Panc1 (cell line): ENCODE measurements at regions not wholly inside any gene's neighbourhood (a gene's known extent, or its start where the extent isn't known, plus 50 kb on each side); places are given as distances from the start of the nearest gene placed in this dataset.

ENCODE experiments used
- ATAC-seq: fragments of 200-7000 bp; cut with Tn5 transposase; 2 replicates; pipeline ENCODE4 v1.9.1; 2020; ENCODE audit warnings: mild to moderate bottlenecking, moderate library complexity
- BruUV-seq: library from RNA; stranded (reverse); fragments of 400-500 nt; replicated peaks from 2 replicates; lab custom pipeline; 2021; lab: Mats Ljungman, UMichigan
- CTCF ChIA-PET: fragments of 300-600 bp; sonication (Branson Sonifier 250); formaldehyde crosslinking; loops from one replicate; lab custom pipeline; 2022; ENCODE audit warnings: antibody characterized with exemption; lab: Charles Lee
- POLR2A ChIA-PET: fragments of 300-600 bp; sonication (Branson Sonifier 250); formaldehyde crosslinking; loops from one replicate; lab custom pipeline; 2022; ENCODE audit warnings: antibody characterized with exemption; lab: Charles Lee
- DNase-seq: peaks from one replicate; pipeline ENCODE4 v3.0.0-alpha.2; 2010; ENCODE audit warnings: low read depth, low spot score
- H3K27ac ChIP-seq: 2 replicates; pipeline ENCODE4 v1.5.1; 2011; ENCODE audit warnings: mild to moderate bottlenecking, low read length, inconsistent platforms
- H3K27me3 ChIP-seq: fragments of 200-500 bp; sonication (Bioruptor generic); 2 replicates; pipeline ENCODE4 v1.6.0; 2014; ENCODE audit warnings: low read length, inconsistent platforms; ENCODE audit not compliant: control insufficient read depth, insufficient read depth
- H3K36me3 ChIP-seq: fragments of 200-500 bp; sonication (Bioruptor generic); 2 replicates; pipeline ENCODE4 v1.5.1; 2014; ENCODE audit warnings: inconsistent platforms, mild to moderate bottlenecking, low read length, moderate library complexity; ENCODE audit not compliant: control insufficient read depth, insufficient read depth
- H3K4me1 ChIP-seq: 2 replicates; pipeline ENCODE4 v1.5.1; 2011; ENCODE audit warnings: inconsistent platforms, mild to moderate bottlenecking, low read length, moderate library complexity; ENCODE audit not compliant: control insufficient read depth, insufficient read depth
- H3K4me3 ChIP-seq, 2 experiments: 2 replicates each; pipeline ENCODE4 v1.5.1; 2011 to 2012; ENCODE audit warnings: low read depth in 2 of 2, low read length in 2 of 2, mild to moderate bottlenecking in 2 of 2, inconsistent platforms in 1 of 2, moderate library complexity in 1 of 2
- H3K9me3 ChIP-seq: fragments of 200-500 bp; sonication (Bioruptor generic); 2 replicates; pipeline ENCODE4 v1.5.1; 2014; ENCODE audit warnings: low read depth, mild to moderate bottlenecking, inconsistent platforms, low read length, moderate library complexity; ENCODE audit not compliant: control insufficient read depth, insufficient read depth
- POLR2AphosphoS5 ChIP-seq: IDR thresholded peaks from 2 replicates; pipeline ENCODE4 v1.6.1; 2012; ENCODE audit warnings: mild to moderate bottlenecking, low read depth, low read length, moderate library complexity
- SIN3A ChIP-seq: IDR thresholded peaks from 2 replicates; pipeline ENCODE4 v1.6.1; 2012; ENCODE audit warnings: low read depth, mild to moderate bottlenecking, low read length, moderate library complexity, borderline replicate concordance; ENCODE audit not compliant: insufficient read depth
- TCF7L2 ChIP-seq: IDR thresholded peaks from 2 replicates; pipeline ENCODE4 v1.6.1; 2011; ENCODE audit warnings: mild to moderate bottlenecking, low read depth, low read length, inconsistent platforms
- in situ Hi-C: cut with HindIII; loops from 2 replicates; pipeline ENCODE4 v1.10.0; 2016; ENCODE audit warnings: low sequenced_read_pairs, low pct_unique_long_range_greater_than_20kb
- intact Hi-C: fragments of 100-400 bp; cut with micrococcal nuclease; formaldehyde crosslinking; loops from one replicate; pipeline ENCODE4 v1.10.0; 2022; ENCODE audit not compliant: unreplicated experiment
- TF ChIP-seq, protein P1 (sequence below), 2 experiments: IDR thresholded peaks; 2 replicates each; pipeline ENCODE4 v1.6.1; 2011 to 2012; ENCODE audit warnings: low read depth in 2 of 2, control low read depth in 1 of 2, low read length in 1 of 2, mild to moderate bottlenecking in 1 of 2, moderate library complexity in 1 of 2; ENCODE audit not compliant: insufficient read depth in 1 of 2
- TF ChIP-seq, protein P2 (sequence below): fragments of 450-650 bp; IDR thresholded peaks from 2 replicates; pipeline ENCODE4 v1.5.1; 2017; ENCODE audit warnings: mild to moderate bottlenecking

DNA sequence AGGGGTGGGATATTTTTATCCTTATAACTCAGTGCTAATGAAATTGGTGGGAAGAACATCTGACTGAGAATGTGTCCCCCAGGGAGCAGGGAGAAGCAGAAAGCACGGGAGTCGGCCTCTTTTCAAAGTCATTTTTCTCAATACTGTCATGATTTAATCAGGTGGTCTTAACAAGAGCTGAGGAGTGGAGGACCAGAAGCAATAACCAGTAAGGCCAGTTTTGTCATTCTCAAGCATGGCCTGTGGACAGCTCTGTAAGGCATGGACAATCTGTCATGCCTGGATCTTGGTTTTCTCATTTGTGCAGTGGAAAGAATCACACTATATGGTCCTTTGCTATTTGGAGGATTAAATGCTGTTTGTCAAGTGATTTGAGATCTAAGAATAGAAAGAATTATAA is 99.7 kb downstream of the TNFSF11 start:
- TF ChIP-seq SIN3A (no peak), TCF7L2 (no peak), POLR2AphosphoS5 (no peak)
- TF ChIP-seq, protein P1, sequence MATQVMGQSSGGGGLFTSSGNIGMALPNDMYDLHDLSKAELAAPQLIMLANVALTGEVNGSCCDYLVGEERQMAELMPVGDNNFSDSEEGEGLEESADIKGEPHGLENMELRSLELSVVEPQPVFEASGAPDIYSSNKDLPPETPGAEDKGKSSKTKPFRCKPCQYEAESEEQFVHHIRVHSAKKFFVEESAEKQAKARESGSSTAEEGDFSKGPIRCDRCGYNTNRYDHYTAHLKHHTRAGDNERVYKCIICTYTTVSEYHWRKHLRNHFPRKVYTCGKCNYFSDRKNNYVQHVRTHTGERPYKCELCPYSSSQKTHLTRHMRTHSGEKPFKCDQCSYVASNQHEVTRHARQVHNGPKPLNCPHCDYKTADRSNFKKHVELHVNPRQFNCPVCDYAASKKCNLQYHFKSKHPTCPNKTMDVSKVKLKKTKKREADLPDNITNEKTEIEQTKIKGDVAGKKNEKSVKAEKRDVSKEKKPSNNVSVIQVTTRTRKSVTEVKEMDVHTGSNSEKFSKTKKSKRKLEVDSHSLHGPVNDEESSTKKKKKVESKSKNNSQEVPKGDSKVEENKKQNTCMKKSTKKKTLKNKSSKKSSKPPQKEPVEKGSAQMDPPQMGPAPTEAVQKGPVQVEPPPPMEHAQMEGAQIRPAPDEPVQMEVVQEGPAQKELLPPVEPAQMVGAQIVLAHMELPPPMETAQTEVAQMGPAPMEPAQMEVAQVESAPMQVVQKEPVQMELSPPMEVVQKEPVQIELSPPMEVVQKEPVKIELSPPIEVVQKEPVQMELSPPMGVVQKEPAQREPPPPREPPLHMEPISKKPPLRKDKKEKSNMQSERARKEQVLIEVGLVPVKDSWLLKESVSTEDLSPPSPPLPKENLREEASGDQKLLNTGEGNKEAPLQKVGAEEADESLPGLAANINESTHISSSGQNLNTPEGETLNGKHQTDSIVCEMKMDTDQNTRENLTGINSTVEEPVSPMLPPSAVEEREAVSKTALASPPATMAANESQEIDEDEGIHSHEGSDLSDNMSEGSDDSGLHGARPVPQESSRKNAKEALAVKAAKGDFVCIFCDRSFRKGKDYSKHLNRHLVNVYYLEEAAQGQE (IDR thresholded peaks at IDR 0.05; ENCODE audit: insufficient read depth in 1 of 2, low read depth in 2 of 2, low read length in 1 of 2), result no peak
- TF ChIP-seq, protein P2, sequence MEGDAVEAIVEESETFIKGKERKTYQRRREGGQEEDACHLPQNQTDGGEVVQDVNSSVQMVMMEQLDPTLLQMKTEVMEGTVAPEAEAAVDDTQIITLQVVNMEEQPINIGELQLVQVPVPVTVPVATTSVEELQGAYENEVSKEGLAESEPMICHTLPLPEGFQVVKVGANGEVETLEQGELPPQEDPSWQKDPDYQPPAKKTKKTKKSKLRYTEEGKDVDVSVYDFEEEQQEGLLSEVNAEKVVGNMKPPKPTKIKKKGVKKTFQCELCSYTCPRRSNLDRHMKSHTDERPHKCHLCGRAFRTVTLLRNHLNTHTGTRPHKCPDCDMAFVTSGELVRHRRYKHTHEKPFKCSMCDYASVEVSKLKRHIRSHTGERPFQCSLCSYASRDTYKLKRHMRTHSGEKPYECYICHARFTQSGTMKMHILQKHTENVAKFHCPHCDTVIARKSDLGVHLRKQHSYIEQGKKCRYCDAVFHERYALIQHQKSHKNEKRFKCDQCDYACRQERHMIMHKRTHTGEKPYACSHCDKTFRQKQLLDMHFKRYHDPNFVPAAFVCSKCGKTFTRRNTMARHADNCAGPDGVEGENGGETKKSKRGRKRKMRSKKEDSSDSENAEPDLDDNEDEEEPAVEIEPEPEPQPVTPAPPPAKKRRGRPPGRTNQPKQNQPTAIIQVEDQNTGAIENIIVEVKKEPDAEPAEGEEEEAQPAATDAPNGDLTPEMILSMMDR, result no peak
- Histone ChIP-seq H3K36me3 (no peaks in the 10 kb centered on the region), H3K27ac (no peak overlapping the region), H3K27me3 (no peaks in the 10 kb centered on the region), H3K4me3 (no peak overlapping the region), H3K9me3 (no peaks in the 10 kb centered on the region), H3K4me1 (no peaks in the 10 kb centered on the region)
- ATAC-seq, result no peak
- CTCF ChIA-PET, result no interaction called here
- in situ Hi-C loops, result no loop called here
- no peak for DNase-seq
- no TSS peak for BruUV-seq
- POLR2A ChIA-PET, result no interaction called here
- intact Hi-C loops, result no loop called here

DNA sequence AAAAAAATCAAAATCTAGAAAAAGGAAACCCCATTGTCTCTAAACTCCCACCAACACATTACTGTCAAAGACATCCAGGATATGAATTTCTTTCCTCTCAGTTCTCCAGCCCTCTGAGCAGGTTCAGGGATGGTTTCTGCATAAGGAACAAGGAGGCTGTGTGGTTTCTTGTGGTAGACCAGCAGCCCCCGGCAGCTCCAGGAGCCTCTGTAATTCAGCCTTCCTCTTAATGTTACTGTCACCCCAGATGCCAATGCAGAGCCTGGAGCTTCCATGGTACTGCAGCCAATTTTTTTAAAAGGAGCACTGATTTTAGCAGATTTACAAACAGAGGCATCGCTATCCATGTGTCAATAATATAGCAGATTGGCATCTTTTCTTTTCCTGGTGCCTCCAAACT is 100.6 kb upstream of the FAM216B start:
- Histone ChIP-seq H3K4me1 (no peaks in the 10 kb centered on the region), H3K27me3 (no peaks in the 10 kb centered on the region), H3K9me3 (no peaks in the 10 kb centered on the region), H3K4me3 (no peak overlapping the region), H3K36me3 (no peaks in the 10 kb centered on the region), H3K27ac (no peak overlapping the region)
- intact Hi-C loops (no loop called here), in situ Hi-C loops (no loop called here)
- ChIA-PET CTCF (no interaction called here), POLR2A (no interaction called here)
- BruUV-seq, result no TSS peak
- no peak for DNase-seq
- ATAC-seq, result no peak
- TF ChIP-seq POLR2AphosphoS5, result no peak
- no peak for TF ChIP-seq SIN3A
- TF ChIP-seq, protein P2, result no peak
- TF ChIP-seq TCF7L2, result no peak
- TF ChIP-seq, protein P1 (IDR thresholded peaks at IDR 0.05; ENCODE audit: insufficient read depth in 1 of 2, low read depth in 2 of 2, low read length in 1 of 2), result no peak
